GM19239 (cell line): ENCODE measurements at regions not wholly inside any gene's neighbourhood (a gene's known extent, or its start where the extent isn't known, plus 50 kb on each side); places are given as distances from the start of the nearest gene placed in this dataset.

Experiments used
- DNase-seq: peaks from one replicate; pipeline ENCODE4 v3.0.0; 2011; ENCODE audit warnings: low spot score; ENCODE audit not compliant: insufficient read length
- FAIRE-seq: peaks from 2 replicates; lab custom pipeline; 2011; peaks lifted over from hg19 to GRCh38; lab: Jason Lieb, UNC

DNA sequence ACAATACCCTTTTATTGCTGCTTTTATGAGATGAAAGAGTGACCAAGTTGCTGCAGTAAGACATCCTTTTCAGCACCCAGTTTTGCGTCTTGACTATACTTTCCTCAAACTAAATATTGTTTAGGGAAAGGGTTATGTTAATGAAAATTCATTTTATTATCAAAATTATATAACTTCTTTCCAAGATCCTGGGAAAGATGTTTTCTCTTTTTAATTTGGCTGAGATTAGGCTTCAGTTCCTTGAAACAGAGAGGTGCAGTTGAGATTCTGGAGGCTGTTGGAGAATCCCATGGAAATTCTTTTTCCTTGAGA is 91.6 kb upstream of the KCNA3 start:
- no peak for FAIRE-seq
- no peak for DNase-seq

DNA sequence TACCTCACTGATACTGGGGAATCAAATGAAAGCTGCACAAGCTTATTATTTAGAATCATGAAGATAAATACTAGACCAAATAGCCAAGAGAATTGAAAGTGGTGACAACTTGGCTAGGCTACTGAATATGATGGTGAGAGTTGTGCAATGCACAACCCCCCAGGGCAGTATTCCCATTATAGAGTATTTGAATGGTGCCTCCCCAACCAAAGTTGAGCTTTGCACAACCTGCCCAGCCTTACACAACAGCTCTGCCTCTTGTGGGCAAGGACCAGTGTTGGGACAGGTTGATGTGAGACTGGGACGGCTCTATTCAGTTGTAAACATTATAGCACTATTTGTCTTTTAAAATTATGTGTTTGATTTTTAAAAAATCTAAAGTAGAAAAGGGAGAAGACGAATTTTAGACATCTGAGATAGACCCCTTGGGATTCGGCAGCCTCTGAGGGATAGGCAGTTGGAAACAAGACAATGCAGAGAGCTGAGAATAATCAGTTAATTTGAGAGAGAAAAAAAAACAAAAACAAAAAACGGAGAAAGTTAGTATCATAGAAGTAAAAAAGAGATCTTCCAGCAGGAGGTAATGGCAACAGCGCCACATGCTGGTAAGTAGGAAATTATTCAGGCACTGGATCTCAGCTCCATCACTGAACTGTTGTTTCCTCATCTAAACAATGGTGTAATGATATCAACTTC is 91.0 kb upstream of the KCNA3 start:
- peak; percentile 94 for FAIRE-seq
- peak; percentile 27 for DNase-seq

DNA sequence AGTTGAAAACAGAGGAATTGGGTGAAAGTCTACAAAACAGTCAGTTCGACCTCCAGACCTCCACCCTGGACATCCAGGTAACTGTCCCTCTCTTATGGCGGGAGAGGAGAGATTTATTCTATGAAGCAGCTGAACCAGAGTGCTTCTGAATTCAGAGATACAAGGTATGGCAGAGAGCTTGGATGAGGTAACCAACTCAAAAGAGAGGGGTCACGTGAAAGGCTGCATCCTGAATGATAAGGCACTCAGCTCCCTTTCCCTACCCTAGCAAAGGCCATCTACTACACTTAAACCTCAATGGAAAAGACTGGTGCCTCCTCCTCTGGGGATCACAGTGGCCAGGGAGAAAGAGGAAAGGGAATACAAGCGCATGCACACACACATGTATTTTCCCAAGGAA is 88.4 kb upstream of the KCNA3 start:
- DNase-seq (no peak), FAIRE-seq (no peak)

DNA sequence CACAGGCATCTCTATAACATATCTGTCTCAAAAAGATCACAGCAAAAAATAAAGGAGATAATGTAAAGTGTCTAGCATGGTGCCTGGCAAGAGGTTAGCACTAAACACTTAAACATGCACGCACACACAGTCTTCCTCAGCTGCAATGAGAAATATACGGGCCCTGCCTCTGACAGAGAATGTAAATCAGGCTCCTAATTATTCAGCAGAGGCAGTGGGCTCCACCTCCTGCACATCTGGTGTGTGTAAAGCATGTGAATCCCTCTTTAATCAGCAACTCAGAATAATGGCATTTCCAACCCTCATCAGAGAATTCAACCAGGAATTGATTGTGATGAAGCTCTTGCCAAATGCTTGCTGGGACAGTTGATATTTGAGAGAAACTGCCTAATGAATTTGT is 85.6 kb upstream of the KCNA3 start:
- FAIRE-seq = no peak
- DNase-seq = no peak

DNA sequence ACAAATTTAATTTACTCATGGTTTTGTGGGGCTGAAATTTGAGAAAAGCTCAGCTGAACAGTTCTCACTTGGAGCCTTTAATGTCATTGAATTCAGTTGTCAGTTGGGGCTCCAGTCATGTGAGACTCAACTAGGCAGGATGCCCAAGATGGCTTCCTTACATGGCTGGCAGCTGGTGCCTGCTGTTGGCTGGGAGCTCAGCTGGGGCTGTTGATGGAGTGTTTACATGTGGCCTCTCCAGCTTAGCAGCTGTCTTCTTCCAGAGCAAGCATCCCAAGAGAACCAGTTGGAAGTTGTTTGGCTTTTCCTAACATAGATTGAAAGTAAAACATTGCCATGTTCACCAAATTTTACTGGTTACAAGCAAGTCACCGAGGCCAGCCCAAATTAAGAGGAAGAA is 81.8 kb upstream of the KCNA3 start:
- DNase-seq (no peak), FAIRE-seq (no peak)

DNA sequence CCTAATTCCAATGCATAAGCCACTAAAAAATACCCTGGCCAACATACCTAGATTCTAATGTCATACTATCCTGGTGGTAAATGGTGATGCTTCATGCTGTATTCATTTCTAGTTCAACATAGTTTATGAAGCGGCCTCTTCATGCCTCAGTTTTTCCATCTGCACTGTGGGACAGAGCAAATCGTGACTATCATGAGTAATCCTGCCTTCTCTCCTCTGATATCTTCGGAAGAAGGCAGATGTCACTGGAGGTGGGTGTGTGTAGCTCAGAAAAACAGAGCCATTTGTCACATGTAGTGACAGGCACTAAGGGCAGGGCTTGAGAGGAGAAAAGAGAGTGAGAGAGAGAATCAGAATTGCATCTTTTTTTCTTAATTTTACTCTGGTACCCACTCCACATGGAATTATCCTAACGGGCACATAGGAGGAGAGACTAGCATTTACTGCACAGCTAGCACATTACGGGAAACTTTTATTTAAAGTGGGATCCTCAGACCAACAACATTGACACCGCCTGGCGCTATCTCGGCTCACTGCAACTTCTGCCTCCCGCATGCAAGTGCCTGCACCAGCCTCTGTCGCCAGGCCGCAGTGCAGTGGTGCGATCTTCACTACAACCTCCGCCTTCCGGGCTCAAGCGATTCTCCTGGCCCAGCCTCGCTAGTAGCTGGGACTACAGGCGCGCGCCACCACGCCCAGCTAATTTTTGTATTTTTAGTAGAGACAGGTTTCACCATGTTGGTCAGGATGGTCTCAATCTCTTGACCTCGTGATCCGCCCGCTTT is 78.4 kb upstream of the KCNA3 start:
- no peak for DNase-seq
- no peak for FAIRE-seq

DNA sequence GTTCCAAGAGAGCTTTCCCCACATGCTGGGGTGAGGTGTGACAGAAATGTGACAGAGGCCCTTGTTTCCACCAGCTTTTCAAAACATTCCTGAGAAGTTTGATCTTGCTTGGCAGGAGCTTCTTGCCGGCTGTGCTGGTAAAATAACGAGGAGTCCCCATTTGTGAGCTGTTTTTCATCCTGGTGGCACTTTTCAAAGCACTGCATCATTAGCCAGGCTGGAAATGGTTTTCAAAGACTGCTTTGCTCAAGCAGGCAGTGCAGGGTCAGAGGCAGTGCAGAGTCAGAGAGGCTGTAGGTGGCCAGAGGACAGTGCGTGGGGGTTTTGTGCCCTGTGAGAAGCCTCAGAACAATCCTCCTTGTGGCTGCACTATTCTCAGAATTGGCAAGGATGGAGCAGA is 75.8 kb upstream of the KCNA3 start:
- DNase-seq = no peak
- no peak for FAIRE-seq

DNA sequence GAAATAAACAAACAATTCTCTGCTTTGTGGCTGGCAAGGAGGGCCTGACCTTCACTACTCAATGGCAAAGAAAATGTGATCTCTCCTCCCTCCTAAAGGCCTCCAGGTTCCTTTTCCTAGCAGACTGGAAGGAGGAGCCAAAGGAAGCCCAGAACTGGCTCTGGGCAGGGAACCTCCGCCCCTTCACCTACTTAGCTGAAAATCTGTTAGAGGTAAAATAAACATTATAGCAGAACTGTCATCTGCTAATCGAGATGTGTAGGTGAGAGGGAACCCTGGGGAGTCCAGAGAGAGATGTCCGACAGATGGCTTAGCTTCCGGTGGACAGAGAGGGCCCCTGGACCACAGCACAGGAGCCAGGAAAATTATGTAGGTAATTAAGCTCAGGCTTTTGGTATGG is 75.2 kb upstream of the KCNA3 start:
- DNase-seq = no peak
- no peak for FAIRE-seq

DNA sequence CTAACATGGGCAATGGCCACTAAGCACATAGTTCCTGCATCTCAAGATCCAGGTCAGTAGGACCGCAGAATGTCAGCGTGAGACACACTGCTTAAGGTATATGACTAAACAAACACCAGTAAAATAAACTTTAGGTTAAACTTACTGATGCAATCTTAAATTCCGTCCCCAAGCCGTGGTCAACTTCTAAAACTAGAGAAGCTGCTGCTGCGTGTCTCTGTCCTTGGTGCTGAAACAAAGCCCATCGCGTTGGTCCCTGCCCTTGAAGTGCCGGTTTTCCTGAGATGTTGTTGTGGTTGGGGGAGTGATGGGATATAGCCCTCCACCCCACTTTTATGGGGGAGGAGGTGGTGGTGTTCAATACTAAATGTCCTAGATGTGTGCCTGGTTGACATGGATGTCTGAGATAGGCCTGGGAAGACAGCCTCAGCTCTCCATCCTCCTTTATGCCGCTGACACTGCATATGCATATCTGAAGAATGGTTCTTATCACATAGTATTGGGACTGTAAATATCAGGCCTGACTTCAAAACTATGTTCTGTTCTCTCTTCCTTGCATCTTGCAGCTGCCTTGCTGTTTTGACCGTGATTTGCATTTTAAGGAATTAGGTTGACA is 72.0 kb upstream of the KCNA3 start:
- peak; percentile 30 for DNase-seq
- peak; percentile 82 for FAIRE-seq

DNA sequence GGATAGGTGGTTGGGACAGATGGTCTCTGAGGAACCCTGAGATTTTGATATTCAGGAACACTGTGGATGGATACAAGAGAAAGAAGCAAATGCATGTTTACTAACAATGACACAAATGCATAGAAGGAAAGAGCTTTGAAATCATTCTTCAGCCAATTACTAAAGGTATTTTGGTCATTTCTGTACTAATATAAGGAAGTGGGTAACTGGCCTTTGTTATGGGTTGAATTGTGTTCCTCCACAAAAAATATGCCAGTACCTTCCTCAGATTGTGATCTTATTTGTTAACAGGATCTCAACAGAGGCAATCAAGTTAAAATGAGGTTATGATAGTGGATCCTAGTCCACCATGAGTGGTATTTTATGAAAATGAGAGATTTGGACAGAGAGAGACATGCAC is 68.7 kb upstream of the KCNA3 start:
- FAIRE-seq = no peak
- DNase-seq = no peak

DNA sequence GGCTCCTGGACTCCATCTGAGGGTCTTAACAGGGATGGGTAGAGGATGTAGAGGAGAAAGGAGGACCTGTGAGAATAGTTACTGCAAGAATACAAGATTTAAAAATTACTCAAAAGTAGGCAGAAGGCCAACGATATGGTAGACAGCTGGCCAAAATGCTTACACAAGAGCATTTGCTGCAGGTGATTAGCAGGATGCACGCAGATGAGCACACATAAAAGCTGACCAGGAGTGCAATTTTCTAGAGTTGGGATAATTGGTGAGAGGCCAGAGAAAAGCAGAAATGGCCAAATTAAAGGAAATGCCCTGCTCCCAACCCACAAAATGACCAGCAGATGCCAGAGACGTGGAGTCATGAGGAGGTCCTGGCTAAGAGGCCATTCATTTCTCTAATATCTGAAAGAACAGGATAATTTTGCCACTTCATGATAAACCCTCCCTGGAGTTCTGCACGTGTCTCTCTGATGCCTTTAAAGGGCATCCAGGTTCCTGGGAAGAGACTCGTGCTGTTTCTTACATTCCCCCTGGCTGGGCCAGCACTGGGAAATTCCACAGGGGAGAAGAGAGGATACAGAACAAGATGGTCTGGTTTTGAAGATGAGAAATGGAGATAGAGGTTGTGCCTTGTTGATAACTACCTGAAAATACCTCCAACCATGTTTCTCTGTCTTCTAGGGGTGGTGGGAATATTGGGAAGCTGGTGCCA is 62.3 kb upstream of the KCNA3 start:
- no peak for DNase-seq
- no peak for FAIRE-seq

DNA sequence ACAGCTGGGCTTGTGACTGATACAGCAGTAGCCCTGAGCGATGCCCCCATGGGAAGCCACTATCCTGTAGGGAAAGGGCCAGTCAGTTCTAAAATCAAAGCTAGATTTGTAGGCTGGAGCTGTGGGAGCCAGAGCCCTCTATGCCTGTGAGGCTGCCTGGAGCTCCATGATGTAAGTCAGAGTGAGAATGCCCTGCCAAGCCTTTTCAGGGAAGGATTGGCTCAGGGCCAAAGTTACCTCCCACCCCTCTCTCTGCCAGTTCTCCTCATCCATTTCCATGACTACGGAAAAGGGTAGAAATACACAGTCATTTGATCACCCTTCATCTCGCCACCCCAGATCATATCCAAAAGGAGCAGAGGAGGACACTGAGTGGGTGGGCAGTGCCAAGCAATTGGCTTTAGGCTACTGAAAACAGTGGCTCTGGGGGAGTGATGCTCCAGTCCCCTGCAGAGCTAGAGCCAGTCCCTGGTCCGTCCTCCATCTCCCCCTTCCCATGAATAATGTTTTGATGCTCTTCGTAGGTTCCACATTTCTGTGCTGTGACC is 59.5 kb upstream of the KCNA3 start:
- FAIRE-seq (no peak), DNase-seq (no peak)

DNA sequence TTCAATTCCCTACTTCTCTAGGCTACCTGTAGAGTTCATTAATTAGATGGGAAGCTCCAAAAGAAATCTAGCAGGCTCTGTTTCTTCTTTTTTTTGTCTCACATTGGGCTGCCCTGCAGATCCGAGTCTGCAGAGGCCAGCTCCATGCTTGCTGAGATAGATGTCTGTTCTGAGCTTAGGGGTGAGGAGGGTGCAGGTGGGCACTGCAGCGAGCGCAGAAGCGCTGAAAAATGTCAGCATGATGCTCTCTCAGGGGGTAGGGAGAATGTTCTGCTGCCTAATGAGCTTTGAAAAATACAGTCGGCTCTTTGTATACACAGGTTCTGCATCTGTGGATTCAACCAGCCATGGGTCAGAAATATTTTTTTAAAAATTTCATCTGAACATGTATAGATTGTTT is 56.8 kb upstream of the KCNA3 start:
- DNase-seq = no peak
- FAIRE-seq = no peak

DNA sequence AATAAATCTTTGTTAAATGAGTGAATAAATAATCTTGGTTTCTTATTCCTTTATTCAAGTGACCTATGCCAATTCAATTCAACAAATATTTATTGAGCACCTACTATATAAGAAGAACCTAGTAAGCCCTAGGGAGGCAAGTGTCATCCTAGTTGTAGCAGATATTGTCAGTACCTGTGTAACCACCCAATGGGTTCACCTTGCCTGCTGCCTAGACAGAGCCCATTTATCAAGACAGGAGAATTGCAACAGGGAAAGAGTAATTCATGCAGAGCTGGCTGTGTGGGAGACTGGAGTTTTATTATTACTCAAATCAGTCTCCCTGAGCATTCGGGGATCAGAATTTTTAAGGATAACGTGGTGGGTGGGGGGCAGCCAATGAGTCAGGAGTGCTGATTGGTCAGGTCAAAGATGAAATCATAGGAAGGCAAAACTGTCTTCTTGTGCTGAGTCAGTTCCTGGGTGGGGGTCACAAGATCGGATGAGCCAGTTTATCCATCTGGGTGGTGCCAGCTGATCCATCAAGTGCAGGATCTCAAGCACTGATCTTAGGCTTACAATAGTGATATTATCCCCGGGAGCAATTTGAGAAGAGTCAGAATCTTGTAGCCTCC is 53.8 kb upstream of the KCNA3 start:
- no peak for DNase-seq

DNA sequence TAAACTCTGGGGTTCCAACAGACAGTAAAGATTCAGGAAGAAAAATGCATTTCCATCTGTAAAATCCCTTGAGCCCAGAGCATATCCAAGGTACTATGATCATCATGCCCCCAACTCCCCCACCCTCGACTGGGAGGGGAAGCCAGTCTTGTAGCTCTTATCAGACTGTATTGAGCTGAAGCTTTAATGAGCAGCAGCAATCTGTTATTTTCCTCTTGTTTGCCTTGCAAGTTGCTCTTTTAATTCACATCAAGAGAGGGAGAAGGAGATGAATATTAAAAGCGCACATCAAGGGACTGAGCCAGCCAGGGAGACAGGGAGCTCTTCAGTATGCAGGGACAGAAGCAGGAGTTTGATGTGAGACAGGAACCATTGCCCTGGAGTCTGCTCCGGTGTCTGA is 52.5 kb upstream of the KCNA3 start:
- no peak for DNase-seq
- FAIRE-seq = peak; percentile 26

More for the DNA sequence above, 53.8 kb upstream of the KCNA3 start:
- no peak for FAIRE-seq

DNA sequence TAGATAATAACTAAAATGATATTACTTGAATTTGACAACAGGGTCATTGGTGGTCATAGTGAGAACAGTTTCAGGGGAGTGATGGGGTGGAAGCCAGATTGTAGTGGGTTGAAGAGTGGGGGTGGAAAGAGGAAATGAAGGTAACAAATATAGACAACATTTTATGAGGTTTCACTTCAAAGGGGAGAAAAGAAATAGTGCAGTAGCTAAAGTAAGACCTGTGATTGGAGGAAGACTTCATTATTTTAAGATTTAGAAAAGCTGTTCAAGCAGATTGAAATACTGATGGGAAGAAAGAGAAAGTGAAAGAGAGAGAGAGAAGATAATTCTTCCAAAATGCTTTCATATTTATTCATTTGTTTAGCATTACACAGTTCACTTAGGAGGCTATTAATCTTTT is 52.0 kb upstream of the KCNA3 start:
- peak; percentile 63 for DNase-seq
- no peak for FAIRE-seq
